ENCODE measurements at regions not wholly inside any gene's neighbourhood (a gene's known extent, or its start where the extent isn't known, plus 50 kb on each side); places are given as distances from the start of the nearest gene placed in this dataset.

DNA sequence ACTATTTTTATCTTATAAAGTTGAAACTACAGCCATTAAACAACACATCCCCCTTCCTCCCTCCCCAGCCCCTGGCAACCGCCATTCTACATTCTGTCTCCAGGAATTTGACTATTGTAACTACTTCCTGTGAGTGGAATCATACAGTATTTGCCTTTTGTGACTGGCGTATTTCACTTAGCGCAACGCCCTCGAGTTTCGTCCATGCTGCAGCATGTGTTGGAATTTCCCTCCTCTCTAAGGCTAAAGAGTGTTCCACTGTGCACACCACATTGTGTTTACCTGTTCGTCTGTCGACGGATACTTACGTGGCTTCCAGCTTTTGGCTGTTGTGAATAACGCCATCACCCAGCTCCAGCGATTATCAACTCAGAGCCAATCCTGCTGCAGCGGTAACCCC lies 52.0 kb upstream of the DLG1 start:
- Histone ChIP-seq H3K27me3 (ENCODE audit: insufficient read depth, low read length) (no peaks in the 10 kb centered on the region), H2BK12ac (ENCODE audit: insufficient read length, low read depth, low read length) (no peak overlapping the region), H4K8ac (replicated peaks; ENCODE audit: insufficient read length, low read depth, low read length) (no peak overlapping the region), H3K4me1 (ENCODE audit: insufficient read depth, low read length) (no peaks in the 10 kb centered on the region), H3K9ac (ENCODE audit: extremely low read depth, insufficient read length, low read length) (no peak overlapping the region), H3K9me3 (ENCODE audit: control insufficient read depth, low read depth, low read length) (no peaks in the 10 kb centered on the region), H3K56ac (ENCODE audit: insufficient read length, low read depth, low read length) (no peak overlapping the region), H3K18ac (ENCODE audit: insufficient read length, low read depth, low read length) (no peak overlapping the region), H4K91ac (ENCODE audit: insufficient read length, low read depth, low read length) (no peak overlapping the region), H3K4me2 (ENCODE audit: insufficient read depth, insufficient read length, low read length) (no peak overlapping the region), H2AFZ (ENCODE audit: low read length) (no peak overlapping the region), H3K14ac (ENCODE audit: insufficient read depth, low read length) (no peak overlapping the region), H4K20me1 (ENCODE audit: control insufficient read depth, insufficient read depth, insufficient read length) (no peaks in the 10 kb centered on the region), H3K79me2 (ENCODE audit: insufficient read depth, low read length) (no peaks in the 10 kb centered on the region), H3K23ac (ENCODE audit: insufficient read length, low read depth, low read length) (no peak overlapping the region), H3K79me1 (ENCODE audit: insufficient read depth, low read depth, low read length, poor library complexity, severe bottlenecking) (no peaks in the 10 kb centered on the region), H2BK5ac (ENCODE audit: insufficient read length, low read length) (no peak overlapping the region), H2BK120ac (ENCODE audit: low read depth, low read length, poor library complexity, severe bottlenecking) (no peak overlapping the region), H3K23me2 (ENCODE audit: insufficient read length, low read depth, low read length, poor library complexity, severe bottlenecking) (no peaks in the 10 kb centered on the region), H3K27ac (ENCODE audit: insufficient read length, low read depth, low read length) (no peak overlapping the region), H2BK15ac (ENCODE audit: low read depth, low read length) (no peak overlapping the region), H4K5ac (ENCODE audit: insufficient read length, low read depth, low read length) (no peak overlapping the region), H2AK5ac (ENCODE audit: insufficient read length, low read length) (no peak overlapping the region), H2BK20ac (ENCODE audit: low read depth, low read length, poor library complexity, severe bottlenecking) (no peak overlapping the region), H3K4ac (ENCODE audit: low read depth, low read length) (no peak overlapping the region), H3T11ph (ENCODE audit: low read length) (no peak overlapping the region)
- no peak for DNase-seq
- Mint-ChIP-seq H3K27me3 (ENCODE audit: low read depth) (peaks cover 3% of the 10 kb centered on the region; the same call in 1 of the 2 replicates), H3K27ac (no peak overlapping the region; a peak in 1 of 7 replicates), H3K9me3 (no peaks in the 10 kb centered on the region), H3K36me3 (ENCODE audit: insufficient read depth in 1 of 3, low read depth in 3 of 3) (no peaks in the 10 kb centered on the region; a peak in 2 of 7 replicates), H3K4me3 (no peak overlapping the region), H3K4me1 (peaks cover 29 to 33% of the 10 kb centered on the region in 2 experiments)
- TF ChIP-seq, protein P1, sequence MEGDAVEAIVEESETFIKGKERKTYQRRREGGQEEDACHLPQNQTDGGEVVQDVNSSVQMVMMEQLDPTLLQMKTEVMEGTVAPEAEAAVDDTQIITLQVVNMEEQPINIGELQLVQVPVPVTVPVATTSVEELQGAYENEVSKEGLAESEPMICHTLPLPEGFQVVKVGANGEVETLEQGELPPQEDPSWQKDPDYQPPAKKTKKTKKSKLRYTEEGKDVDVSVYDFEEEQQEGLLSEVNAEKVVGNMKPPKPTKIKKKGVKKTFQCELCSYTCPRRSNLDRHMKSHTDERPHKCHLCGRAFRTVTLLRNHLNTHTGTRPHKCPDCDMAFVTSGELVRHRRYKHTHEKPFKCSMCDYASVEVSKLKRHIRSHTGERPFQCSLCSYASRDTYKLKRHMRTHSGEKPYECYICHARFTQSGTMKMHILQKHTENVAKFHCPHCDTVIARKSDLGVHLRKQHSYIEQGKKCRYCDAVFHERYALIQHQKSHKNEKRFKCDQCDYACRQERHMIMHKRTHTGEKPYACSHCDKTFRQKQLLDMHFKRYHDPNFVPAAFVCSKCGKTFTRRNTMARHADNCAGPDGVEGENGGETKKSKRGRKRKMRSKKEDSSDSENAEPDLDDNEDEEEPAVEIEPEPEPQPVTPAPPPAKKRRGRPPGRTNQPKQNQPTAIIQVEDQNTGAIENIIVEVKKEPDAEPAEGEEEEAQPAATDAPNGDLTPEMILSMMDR (conservative IDR thresholded peaks at IDR 0.05), result no peak
- no CpG with 5 or more reads among the region's 13 CpGs for WGBS (ENCODE audit: extremely low coverage, insufficient read length, low lambda C conversion rate)

All from H9 (cell line).